Neural crest cell (in vitro differentiated cells): ENCODE measurements at regions not wholly inside any gene's neighbourhood (a gene's known extent, or its start where the extent isn't known, plus 50 kb on each side); places are given as distances from the start of the nearest gene placed in this dataset.
"Not testable (repeated sequence)": the region's sequence is repeated elsewhere in the genome, so short reads cannot be mapped to it uniquely, and the experiment has no call there.

Source experiments
- DNase-seq: peaks from one replicate; pipeline ENCODE4 v3.0.0; 2021; ENCODE audit warnings: low read depth, mixed read lengths, low spot score
- H3K27ac Mint-ChIP-seq: one replicate; pipeline ENCODE4 v1.8.0; 2021; ENCODE audit warnings: mild to moderate bottlenecking, mixed read lengths; ENCODE audit not compliant: unreplicated experiment
- H3K27me3 Mint-ChIP-seq: 2 replicates; pipeline ENCODE4 v1.8.0; 2021; ENCODE audit warnings: low read depth, mild to moderate bottlenecking, mixed read lengths
- H3K36me3 Mint-ChIP-seq: 2 replicates; pipeline ENCODE4 v1.8.0; 2021; ENCODE audit warnings: low read depth, mild to moderate bottlenecking, mixed read lengths
- H3K4me1 Mint-ChIP-seq: 2 replicates; pipeline ENCODE4 v1.8.0; 2021; ENCODE audit warnings: mixed read lengths
- H3K4me3 Mint-ChIP-seq: one replicate; pipeline ENCODE4 v1.8.0; 2021; ENCODE audit warnings: mild to moderate bottlenecking, mixed read lengths
- H3K9me3 Mint-ChIP-seq: 2 replicates; pipeline ENCODE4 v1.8.0; 2021; ENCODE audit warnings: mixed read lengths
- TF ChIP-seq, protein P1 (sequence below): fragments of 200-600 bp; sonication (generic); conservative IDR thresholded peaks from 2 replicates; pipeline ENCODE4 v1.5.0; 2021; ENCODE audit warnings: antibody characterized with exemption, mild to moderate bottlenecking

DNA sequence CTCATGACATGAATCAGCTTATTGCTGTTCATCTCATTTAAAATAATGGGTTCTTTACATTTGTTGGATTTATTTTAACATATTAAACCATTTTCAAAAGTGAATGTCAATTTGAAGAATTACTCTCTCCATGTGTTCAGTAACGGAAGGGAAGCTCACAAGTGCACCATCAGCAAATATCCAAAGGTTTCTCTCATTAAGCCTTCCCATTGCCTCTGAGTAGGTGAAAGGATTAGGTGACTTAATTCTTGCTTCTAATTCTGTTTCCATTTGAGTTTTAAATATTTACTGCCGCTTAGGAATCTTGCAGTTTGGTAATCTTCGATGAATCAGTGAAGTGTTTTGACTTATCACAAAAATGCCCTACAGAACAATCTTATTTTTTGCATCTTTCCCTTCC, 145.1 kb upstream of the NYAP2 start:
- Mint-ChIP-seq H3K4me1 (no peaks in the 10 kb centered on the region), H3K27me3 (no peaks in the 10 kb centered on the region), H3K9me3 (peaks cover 9% of the 10 kb centered on the region), H3K27ac (no peak overlapping the region), H3K36me3 (no peaks in the 10 kb centered on the region), H3K4me3 (no peak overlapping the region)
- DNase-seq: no peak
- TF ChIP-seq, protein P1, sequence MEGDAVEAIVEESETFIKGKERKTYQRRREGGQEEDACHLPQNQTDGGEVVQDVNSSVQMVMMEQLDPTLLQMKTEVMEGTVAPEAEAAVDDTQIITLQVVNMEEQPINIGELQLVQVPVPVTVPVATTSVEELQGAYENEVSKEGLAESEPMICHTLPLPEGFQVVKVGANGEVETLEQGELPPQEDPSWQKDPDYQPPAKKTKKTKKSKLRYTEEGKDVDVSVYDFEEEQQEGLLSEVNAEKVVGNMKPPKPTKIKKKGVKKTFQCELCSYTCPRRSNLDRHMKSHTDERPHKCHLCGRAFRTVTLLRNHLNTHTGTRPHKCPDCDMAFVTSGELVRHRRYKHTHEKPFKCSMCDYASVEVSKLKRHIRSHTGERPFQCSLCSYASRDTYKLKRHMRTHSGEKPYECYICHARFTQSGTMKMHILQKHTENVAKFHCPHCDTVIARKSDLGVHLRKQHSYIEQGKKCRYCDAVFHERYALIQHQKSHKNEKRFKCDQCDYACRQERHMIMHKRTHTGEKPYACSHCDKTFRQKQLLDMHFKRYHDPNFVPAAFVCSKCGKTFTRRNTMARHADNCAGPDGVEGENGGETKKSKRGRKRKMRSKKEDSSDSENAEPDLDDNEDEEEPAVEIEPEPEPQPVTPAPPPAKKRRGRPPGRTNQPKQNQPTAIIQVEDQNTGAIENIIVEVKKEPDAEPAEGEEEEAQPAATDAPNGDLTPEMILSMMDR: no peak

DNA sequence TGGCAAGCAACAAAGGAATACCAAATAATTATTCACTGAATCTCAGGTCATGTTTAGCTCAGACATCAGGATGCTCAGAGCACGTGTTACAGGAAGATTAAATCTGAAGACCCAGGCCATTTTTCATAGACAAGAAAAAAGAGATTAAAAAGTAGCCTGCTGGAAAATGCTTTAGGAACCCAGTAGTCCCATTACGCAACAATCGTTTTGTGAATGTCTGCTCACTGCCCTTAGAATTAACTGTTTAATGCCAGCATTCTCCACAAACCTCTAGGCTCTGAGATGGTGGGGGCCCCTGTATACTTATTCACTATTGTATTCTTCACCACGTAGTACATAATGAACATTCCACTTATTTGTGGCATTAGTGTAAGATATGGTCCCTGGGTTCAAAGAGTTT, 154.6 kb upstream of the NYAP2 start:
- no peak overlapping the region for H3K27ac Mint-ChIP-seq
- no peaks in the 10 kb centered on the region for H3K36me3 Mint-ChIP-seq

DNA sequence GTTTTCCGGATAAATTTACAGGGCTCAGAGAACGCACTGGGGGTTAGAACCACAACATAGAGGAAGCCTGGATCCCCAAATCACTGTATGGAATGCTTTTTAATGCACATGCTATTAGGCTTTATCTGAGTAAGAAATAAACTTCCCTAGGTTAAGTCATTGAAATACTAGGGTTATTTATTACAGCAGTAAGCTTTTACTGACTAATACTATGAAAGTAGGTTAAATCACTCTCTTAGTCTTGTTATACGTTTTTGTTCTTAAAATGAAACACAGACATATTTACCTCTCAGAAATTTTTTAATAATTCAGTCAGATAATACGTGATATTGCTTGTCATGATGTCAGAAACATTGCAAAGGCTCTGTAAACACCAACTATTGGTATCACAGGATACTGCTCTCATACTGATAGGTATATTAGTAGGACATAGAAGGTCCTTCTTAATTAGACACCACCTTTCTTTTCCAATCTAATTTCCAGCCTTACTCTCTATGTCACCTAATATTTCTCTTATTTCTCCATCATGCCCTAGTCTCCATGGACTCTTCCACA, 162.7 kb upstream of the NYAP2 start:
- Mint-ChIP-seq H3K27ac (no peak overlapping the region), H3K36me3 (no peaks in the 10 kb centered on the region), H3K4me1 (peaks cover 10% of the 10 kb centered on the region), H3K4me3 (no peak overlapping the region), H3K27me3 (no peaks in the 10 kb centered on the region), H3K9me3 (peaks cover 8% of the 10 kb centered on the region)
- TF ChIP-seq, protein P1: no peak
- DNase-seq: no peak

More for the DNA sequence above, 154.6 kb upstream of the NYAP2 start:
- no peak overlapping the region for H3K4me3 Mint-ChIP-seq
- TF ChIP-seq, protein P1: no peak
- no peaks in the 10 kb centered on the region for H3K9me3 Mint-ChIP-seq
- no peaks in the 10 kb centered on the region for H3K4me1 Mint-ChIP-seq
- H3K27me3 Mint-ChIP-seq: no peaks in the 10 kb centered on the region
- DNase-seq: no peak

DNA sequence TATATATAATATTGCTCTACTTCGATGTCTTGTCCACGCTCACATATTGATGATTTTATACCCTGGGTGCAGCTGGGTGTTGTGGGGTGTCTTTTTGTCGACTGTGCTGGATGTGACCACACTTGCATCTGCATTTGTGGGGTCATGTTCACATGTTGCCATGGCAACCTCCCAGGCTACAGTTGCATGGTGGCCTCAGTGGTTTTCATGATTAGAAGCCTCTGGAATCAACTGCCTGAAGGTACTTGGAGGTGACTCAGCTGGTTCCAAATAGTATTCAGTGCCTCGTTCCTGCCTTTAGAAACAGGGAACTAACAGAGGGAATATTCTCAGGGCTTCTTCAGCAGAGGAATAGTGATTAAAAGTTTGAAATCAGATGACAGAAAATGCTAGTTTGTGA, 166.3 kb upstream of the NYAP2 start:
- Mint-ChIP-seq H3K36me3 (no peaks in the 10 kb centered on the region), H3K27me3 (no peaks in the 10 kb centered on the region), H3K4me3 (no peak overlapping the region), H3K4me1 (peaks cover 10% of the 10 kb centered on the region), H3K9me3 (peaks cover 8% of the 10 kb centered on the region), H3K27ac (no peak overlapping the region)
- TF ChIP-seq, protein P1: no peak
- no peak for DNase-seq

DNA sequence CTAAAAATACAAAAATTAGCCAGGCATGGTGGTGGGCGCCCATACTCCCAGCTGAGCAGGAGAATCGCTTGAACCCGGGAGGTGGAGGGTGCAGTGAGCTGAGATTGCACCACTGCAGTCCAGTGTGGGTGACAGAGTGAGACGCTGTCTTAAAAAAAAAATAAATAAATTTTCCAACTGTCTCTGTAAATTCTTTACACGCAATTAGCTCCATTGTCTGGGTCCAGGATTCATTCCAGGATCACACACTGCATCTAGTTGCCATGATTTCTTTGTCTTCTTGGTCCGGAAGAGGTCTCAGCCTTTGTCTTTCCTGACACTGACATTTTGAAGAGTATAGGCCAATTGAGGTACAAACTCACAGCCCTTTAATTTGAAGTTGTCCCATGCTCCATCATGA, 167.6 kb upstream of the NYAP2 start:
- Mint-ChIP-seq H3K36me3 (no peaks in the 10 kb centered on the region), H3K27ac (no peak overlapping the region), H3K9me3 (peaks cover 3% of the 10 kb centered on the region), H3K4me3 (no peak overlapping the region), H3K4me1 (peaks cover 10% of the 10 kb centered on the region), H3K27me3 (no peaks in the 10 kb centered on the region)
- TF ChIP-seq, protein P1: no peak
- no peak for DNase-seq

DNA sequence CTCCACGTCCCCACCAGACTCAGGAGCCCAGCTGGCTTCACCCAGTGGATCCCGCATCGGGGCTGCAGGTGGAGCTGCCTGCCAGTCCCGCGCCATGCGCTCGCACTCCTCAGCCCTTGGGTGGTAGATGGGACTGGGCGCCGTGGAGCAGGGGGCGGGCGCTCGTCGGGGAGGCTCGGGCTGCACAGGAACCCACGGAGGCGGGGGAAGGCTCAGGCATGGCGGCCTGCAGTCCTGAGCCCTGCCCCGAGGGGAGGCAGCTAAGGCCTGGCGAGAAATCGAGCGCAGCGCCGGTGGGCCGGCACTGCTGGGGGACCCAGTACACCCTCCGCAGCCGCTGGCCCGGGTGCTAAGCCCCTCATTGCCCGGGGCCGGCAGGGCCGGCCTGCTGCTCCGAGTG, 170.2 kb upstream of the NYAP2 start:
- DNase-seq, H3K27me3 Mint-ChIP-seq, H3K4me3 Mint-ChIP-seq, H3K9me3 Mint-ChIP-seq, H3K36me3 Mint-ChIP-seq, H3K4me1 Mint-ChIP-seq, H3K27ac Mint-ChIP-seq: not testable (repeated sequence)
